Naive thymus-derived CD4-positive, alpha-beta T cell (primary cell): ENCODE measurements at regions not wholly inside any gene's neighbourhood (a gene's known extent, or its start where the extent isn't known, plus 50 kb on each side); places are given as distances from the start of the nearest gene placed in this dataset.
"Not testable (repeated sequence)": the region's sequence is repeated elsewhere in the genome, so short reads cannot be mapped to it uniquely, and the experiment has no call there.

Experiments
- ATAC-seq: fragments of 150-1000 bp; cut with Tn5 transposase; 2 replicates; pipeline ENCODE4 v1.10.0; 2021; ENCODE audit warnings: mild to moderate bottlenecking, moderate library complexity
- CTCF ChIA-PET: fragments of 350-600 bp; sonication (Branson Sonifier 250); formaldehyde crosslinking; loops from one replicate; lab custom pipeline; 2021; ENCODE audit warnings: antibody characterized with exemption; lab: Charles Lee
- POLR2A ChIA-PET: fragments of 350-600 bp; sonication (Branson Sonifier 250); formaldehyde crosslinking; loops from one replicate; lab custom pipeline; 2021; ENCODE audit warnings: antibody characterized with exemption, inconsistent platforms; lab: Charles Lee
- DNase-seq, 9 donors: peaks; one replicate each; pipeline versions ENCODE4 v3.0.0 to v3.0.0-alpha.2; 2020 to 2022; ENCODE audit warnings: mixed read lengths in 1 of 9
- H3K27ac ChIP-seq: one replicate; pipeline ENCODE4 v1.7.0; 2013; ENCODE audit warnings: mild to moderate bottlenecking, low read depth, low read length, moderate library complexity
- H3K27me3 ChIP-seq, 2 donors: one replicate each; pipeline ENCODE4 v1.7.0; 2013; ENCODE audit warnings: low read length in 2 of 2, mild to moderate bottlenecking in 2 of 2, moderate library complexity in 2 of 2; ENCODE audit not compliant: control insufficient read depth in 2 of 2, insufficient read depth in 2 of 2
- H3K36me3 ChIP-seq, 3 experiments: 1 replicate in 2 of 3; 2 replicates in 1 of 3; pipeline ENCODE4 v1.7.0; 2013; ENCODE audit warnings: low read length in 3 of 3, mild to moderate bottlenecking in 3 of 3, moderate library complexity in 1 of 3; ENCODE audit not compliant: insufficient read depth in 3 of 3, control insufficient read depth in 2 of 3
- H3K4me1 ChIP-seq, 2 donors: one replicate each; pipeline ENCODE4 v1.7.0; 2013; ENCODE audit warnings: low read length in 2 of 2, mild to moderate bottlenecking in 2 of 2, moderate library complexity in 1 of 2; ENCODE audit not compliant: control insufficient read depth in 2 of 2, insufficient read depth in 2 of 2
- H3K4me3 ChIP-seq: 2 replicates; pipeline ENCODE4 v1.7.0; 2013; ENCODE audit warnings: mild to moderate bottlenecking, low read length
- H3K9me3 ChIP-seq, 3 experiments: 1 replicate in 2 of 3; 2 replicates in 1 of 3; pipeline ENCODE4 v1.7.0; 2013; ENCODE audit warnings: low read length in 3 of 3; ENCODE audit not compliant: control insufficient read depth in 2 of 3
- H3K27ac Mint-ChIP-seq, 9 donors: one replicate each; pipeline ENCODE4 v1.8.0; 2020 to 2022; ENCODE audit warnings: mixed read lengths in 9 of 9, mild to moderate bottlenecking in 8 of 9, moderate library complexity in 5 of 9, inconsistent platforms in 2 of 9
- H3K27me3 Mint-ChIP-seq, 5 donors: one replicate each; pipeline ENCODE4 v1.8.0; 2021 to 2022; ENCODE audit warnings: mixed read lengths in 5 of 5, mild to moderate bottlenecking in 1 of 5
- H3K36me3 Mint-ChIP-seq, 5 donors: one replicate each; pipeline ENCODE4 v1.8.0; 2020 to 2022; ENCODE audit warnings: mixed read lengths in 5 of 5, mild to moderate bottlenecking in 3 of 5, inconsistent platforms in 1 of 5
- H3K4me1 Mint-ChIP-seq, 7 donors: one replicate each; pipeline ENCODE4 v1.8.0; 2020 to 2022; ENCODE audit warnings: mixed read lengths in 7 of 7, mild to moderate bottlenecking in 3 of 7, inconsistent platforms in 1 of 7
- H3K4me3 Mint-ChIP-seq, 10 donors: one replicate each; pipeline ENCODE4 v1.8.0; 2020 to 2022; ENCODE audit warnings: mild to moderate bottlenecking in 10 of 10, mixed read lengths in 10 of 10, moderate library complexity in 6 of 10, inconsistent platforms in 2 of 10
- H3K9me3 Mint-ChIP-seq, 11 donors: one replicate each; pipeline ENCODE4 v1.8.0; 2020 to 2022; ENCODE audit warnings: mixed read lengths in 11 of 11, mild to moderate bottlenecking in 4 of 11, inconsistent platforms in 1 of 11, moderate library complexity in 1 of 11
- intact Hi-C, 2 donors: fragments of 100-400 bp; cut with micrococcal nuclease; formaldehyde crosslinking; loops; one replicate each; pipeline ENCODE4 v1.15.1; 2023

DNA sequence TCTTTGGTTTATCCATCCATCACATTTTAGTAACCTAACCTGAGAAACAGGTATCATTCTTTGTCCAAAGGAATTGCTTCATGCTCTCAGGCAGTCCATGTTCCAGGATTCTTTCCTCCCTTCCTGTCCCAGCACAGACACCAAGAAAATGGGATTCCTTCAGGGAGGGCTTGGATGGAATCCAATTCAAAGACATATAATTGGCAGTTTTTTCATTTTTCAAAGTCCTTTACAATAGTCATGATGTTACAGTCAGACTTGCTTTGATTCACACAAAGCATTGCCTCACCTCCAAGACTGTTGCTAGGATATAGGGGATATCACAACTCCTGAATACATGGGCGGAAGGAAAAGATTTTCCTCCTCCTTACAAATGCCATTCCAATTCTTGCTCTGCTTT, 241.4 kb upstream of the ACVR2A start:
- DNase-seq: no peak
- H3K4me3 ChIP-seq: no peak overlapping the region
- no peaks in the 10 kb centered on the region for H3K4me1 ChIP-seq
- ChIA-PET POLR2A (no interaction called here), CTCF (no interaction called here)
- no peaks in the 10 kb centered on the region for H3K27me3 ChIP-seq
- H3K9me3 ChIP-seq: no peaks in the 10 kb centered on the region
- Mint-ChIP-seq H3K4me1 (peaks cover 0 to 7% (median 0%) of the 10 kb centered on the region in 7 donors), H3K4me3 (no peak overlapping the region), H3K27me3 (peaks cover 0 to 4% (median 0%) of the 10 kb centered on the region in 5 donors), H3K9me3 (peaks cover 0 to 12% (median 0%) of the 10 kb centered on the region in 11 donors), H3K27ac (no peak overlapping the region), H3K36me3 (peaks cover 0 to 4% (median 0%) of the 10 kb centered on the region in 5 donors)
- H3K27ac ChIP-seq: no peak overlapping the region
- ATAC-seq: no peak
- intact Hi-C loops: no loop called here
- no peaks in the 10 kb centered on the region for H3K36me3 ChIP-seq

DNA sequence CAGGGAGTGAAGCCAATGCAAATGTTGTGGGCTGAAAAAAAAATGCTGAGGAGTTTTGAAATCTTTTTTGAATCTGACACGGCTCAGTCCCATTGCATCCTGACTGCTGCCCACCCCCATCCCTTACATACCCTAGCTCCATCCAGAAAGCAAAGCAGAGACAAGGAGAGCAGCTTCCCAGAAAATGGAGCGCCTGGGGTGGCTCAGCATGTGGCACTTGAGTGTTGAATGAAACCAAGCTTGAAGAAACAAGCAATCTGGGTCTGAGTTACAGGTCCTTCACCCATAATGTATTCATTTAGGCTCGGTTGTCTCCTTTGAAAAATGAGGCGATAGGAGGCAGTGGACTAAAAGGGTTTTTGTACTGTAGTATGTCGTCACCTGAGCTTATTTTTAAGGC, 244.2 kb upstream of the ACVR2A start:
- Histone ChIP-seq H3K4me1 (no peaks in the 10 kb centered on the region), H3K27ac (no peak overlapping the region), H3K4me3 (no peak overlapping the region), H3K9me3 (no peaks in the 10 kb centered on the region), H3K27me3 (no peaks in the 10 kb centered on the region), H3K36me3 (no peaks in the 10 kb centered on the region)
- no peaks in the 10 kb centered on the region for H3K4me1 Mint-ChIP-seq
- H3K9me3 Mint-ChIP-seq: peaks cover 0 to 10% (median 1%) of the 10 kb centered on the region in 11 donors
- intact Hi-C loops: no loop called here
- H3K27me3 Mint-ChIP-seq: peaks cover 0 to 4% (median 0%) of the 10 kb centered on the region in 5 donors
- H3K4me3 Mint-ChIP-seq: no peak overlapping the region
- DNase-seq (no peak), ATAC-seq (no peak)
- H3K27ac Mint-ChIP-seq: no peak overlapping the region
- H3K36me3 Mint-ChIP-seq: peaks cover 0 to 4% (median 0%) of the 10 kb centered on the region in 5 donors
- POLR2A ChIA-PET: no interaction called here
- CTCF ChIA-PET: no interaction called here

DNA sequence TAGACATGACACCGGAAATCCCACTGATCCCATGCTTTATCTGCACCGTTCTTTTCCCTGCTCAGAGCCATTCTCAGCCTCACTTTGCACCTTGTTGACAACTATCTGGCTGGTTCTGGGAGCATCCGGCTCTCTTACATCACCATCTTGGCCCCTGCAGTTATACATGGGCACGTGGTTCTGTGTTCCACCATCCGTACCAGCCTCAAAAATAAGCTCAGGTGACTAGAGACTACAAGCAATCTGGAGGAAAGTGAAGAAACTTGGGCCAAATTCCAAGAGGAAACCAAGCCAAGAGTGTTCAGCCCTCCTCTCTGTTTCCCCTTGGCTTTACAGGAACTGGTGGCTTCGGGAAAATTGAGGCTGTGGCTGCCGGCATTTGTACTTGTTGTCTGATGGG, 244.6 kb upstream of the ACVR2A start:
- intact Hi-C loops: no loop called here
- Mint-ChIP-seq H3K4me1 (no peaks in the 10 kb centered on the region), H3K27ac (peak overlapping the region in 1 of 9 donors; percentile 44)

GRCh38 chr2:147595200-147595599, 249.6 kb upstream of the ACVR2A start:
- DNase-seq (no peak), ATAC-seq (no peak)
- Mint-ChIP-seq H3K27ac (no peak overlapping the region), H3K9me3 (peaks cover 5 to 23% (median 10%) of the 10 kb centered on the region in 11 donors), H3K36me3 (peaks cover 0 to 9% (median 5%) of the 10 kb centered on the region in 5 donors), H3K4me3 (no peak overlapping the region), H3K27me3 (no peaks in the 10 kb centered on the region), H3K4me1 (no peaks in the 10 kb centered on the region)
- Histone ChIP-seq H3K27me3 (no peaks in the 10 kb centered on the region), H3K27ac (no peak overlapping the region), H3K9me3 (peaks cover 0 to 12% (median 0%) of the 10 kb centered on the region in 3 experiments), H3K36me3 (no peaks in the 10 kb centered on the region), H3K4me1 (no peaks in the 10 kb centered on the region), H3K4me3 (no peak overlapping the region)
- ChIA-PET POLR2A (no interaction called here), CTCF (no interaction called here)
- intact Hi-C loops: no loop called here

More for the DNA sequence above, 244.6 kb upstream of the ACVR2A start:
- no peak for ATAC-seq
- Mint-ChIP-seq H3K4me3 (no peak overlapping the region), H3K36me3 (peaks cover 0 to 4% (median 0%) of the 10 kb centered on the region in 5 donors), H3K27me3 (peaks cover 0 to 4% (median 0%) of the 10 kb centered on the region in 5 donors), H3K9me3 (peaks cover 0 to 8% (median 1%) of the 10 kb centered on the region in 11 donors)
- Histone ChIP-seq H3K27me3 (no peaks in the 10 kb centered on the region), H3K4me1 (no peaks in the 10 kb centered on the region), H3K4me3 (no peak overlapping the region), H3K36me3 (no peaks in the 10 kb centered on the region), H3K9me3 (no peaks in the 10 kb centered on the region), H3K27ac (no peak overlapping the region)
- CTCF ChIA-PET: no interaction called here
- DNase-seq: no peak
- POLR2A ChIA-PET: no interaction called here

GRCh38 chr2:147594038-147594437, 250.8 kb upstream of the ACVR2A start:
- no peak overlapping the region for H3K27ac Mint-ChIP-seq
- intact Hi-C loops: no loop called here
- H3K4me3 Mint-ChIP-seq: no peak overlapping the region
- Histone ChIP-seq H3K9me3 (peaks cover 0 to 12% (median 0%) of the 10 kb centered on the region in 3 experiments), H3K4me3 (no peak overlapping the region), H3K4me1 (no peaks in the 10 kb centered on the region), H3K27ac (no peak overlapping the region), H3K27me3 (no peaks in the 10 kb centered on the region), H3K36me3 (no peaks in the 10 kb centered on the region)
- H3K4me1 Mint-ChIP-seq: no peaks in the 10 kb centered on the region
- H3K27me3 Mint-ChIP-seq: no peaks in the 10 kb centered on the region
- H3K9me3 Mint-ChIP-seq: peaks cover 5 to 23% (median 10%) of the 10 kb centered on the region in 11 donors
- peaks cover 0 to 9% (median 5%) of the 10 kb centered on the region in 5 donors for H3K36me3 Mint-ChIP-seq
- CTCF ChIA-PET: no interaction called here
- POLR2A ChIA-PET: no interaction called here
- ATAC-seq (no peak), DNase-seq (no peak)

GRCh38 chr2:147592784-147593183, 252.0 kb upstream of the ACVR2A start:
- H3K4me1 Mint-ChIP-seq, H3K27me3 Mint-ChIP-seq, H3K4me3 ChIP-seq, intact Hi-C loops, H3K27me3 ChIP-seq, CTCF ChIA-PET, ATAC-seq, H3K4me1 ChIP-seq, DNase-seq, H3K4me3 Mint-ChIP-seq, H3K36me3 ChIP-seq, H3K27ac ChIP-seq, H3K36me3 Mint-ChIP-seq, H3K27ac Mint-ChIP-seq, POLR2A ChIA-PET: not testable (repeated sequence)
- H3K9me3 Mint-ChIP-seq: peaks cover 5 to 23% (median 10%) of the 10 kb centered on the region in 11 donors
- H3K9me3 ChIP-seq: peaks cover 0 to 12% (median 0%) of the 10 kb centered on the region in 3 experiments

GRCh38 chr2:147589127-147589526, 255.7 kb upstream of the ACVR2A start:
- Mint-ChIP-seq H3K27me3 (peaks cover 0 to 6% (median 0%) of the 10 kb centered on the region in 5 donors), H3K36me3 (peaks cover 0 to 15% (median 7%) of the 10 kb centered on the region in 5 donors), H3K4me1 (peaks cover 0 to 5% (median 0%) of the 10 kb centered on the region in 7 donors), H3K4me3 (no peak overlapping the region), H3K9me3 (peaks cover 9 to 28% (median 16%) of the 10 kb centered on the region in 11 donors), H3K27ac (no peak overlapping the region)
- H3K27me3 ChIP-seq: no peaks in the 10 kb centered on the region
- ATAC-seq: no peak
- H3K27ac ChIP-seq: no peak overlapping the region
- H3K36me3 ChIP-seq: no peaks in the 10 kb centered on the region
- H3K4me3 ChIP-seq: no peak overlapping the region
- no peaks in the 10 kb centered on the region for H3K4me1 ChIP-seq
- ChIA-PET POLR2A (no interaction called here), CTCF (no interaction called here)
- peaks cover 0 to 12% (median 0%) of the 10 kb centered on the region in 3 experiments for H3K9me3 ChIP-seq
- DNase-seq: no peak
- intact Hi-C loops: no loop called here
